ENCODE measurements at regions not wholly inside any gene's neighbourhood (a gene's known extent, or its start where the extent isn't known, plus 50 kb on each side); places are given as distances from the start of the nearest gene placed in this dataset.

DNA sequence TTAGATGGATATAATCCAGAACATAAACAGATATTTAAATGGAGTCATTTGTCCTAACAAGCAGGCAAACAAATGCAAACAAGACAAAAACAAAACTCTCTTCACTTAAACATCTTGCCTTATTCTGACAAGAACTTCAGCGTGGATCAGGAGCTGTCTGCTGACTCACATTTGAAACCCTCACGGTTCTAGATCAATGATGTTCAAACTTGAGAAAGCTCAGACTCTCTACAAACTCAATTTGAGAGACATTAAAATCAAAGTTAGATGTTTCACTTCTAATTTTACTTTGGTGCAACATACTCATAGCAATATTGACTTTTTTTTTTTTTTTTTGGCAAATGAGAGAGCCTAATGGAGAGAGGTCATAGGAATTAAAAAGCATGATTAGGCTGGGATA lies 362.8 kb upstream of the SLC14A2 start:
- Histone ChIP-seq H3K4me1 (no peaks in the 10 kb centered on the region), H3K27me3 (no peaks in the 10 kb centered on the region), H3K36me3 (no peaks in the 10 kb centered on the region), H3K9me3 (no peaks in the 10 kb centered on the region), H3K4me3 (ENCODE audit: low read depth, low read length) (no peak overlapping the region)
- DNase-seq: no peak
- TF ChIP-seq, protein P1, sequence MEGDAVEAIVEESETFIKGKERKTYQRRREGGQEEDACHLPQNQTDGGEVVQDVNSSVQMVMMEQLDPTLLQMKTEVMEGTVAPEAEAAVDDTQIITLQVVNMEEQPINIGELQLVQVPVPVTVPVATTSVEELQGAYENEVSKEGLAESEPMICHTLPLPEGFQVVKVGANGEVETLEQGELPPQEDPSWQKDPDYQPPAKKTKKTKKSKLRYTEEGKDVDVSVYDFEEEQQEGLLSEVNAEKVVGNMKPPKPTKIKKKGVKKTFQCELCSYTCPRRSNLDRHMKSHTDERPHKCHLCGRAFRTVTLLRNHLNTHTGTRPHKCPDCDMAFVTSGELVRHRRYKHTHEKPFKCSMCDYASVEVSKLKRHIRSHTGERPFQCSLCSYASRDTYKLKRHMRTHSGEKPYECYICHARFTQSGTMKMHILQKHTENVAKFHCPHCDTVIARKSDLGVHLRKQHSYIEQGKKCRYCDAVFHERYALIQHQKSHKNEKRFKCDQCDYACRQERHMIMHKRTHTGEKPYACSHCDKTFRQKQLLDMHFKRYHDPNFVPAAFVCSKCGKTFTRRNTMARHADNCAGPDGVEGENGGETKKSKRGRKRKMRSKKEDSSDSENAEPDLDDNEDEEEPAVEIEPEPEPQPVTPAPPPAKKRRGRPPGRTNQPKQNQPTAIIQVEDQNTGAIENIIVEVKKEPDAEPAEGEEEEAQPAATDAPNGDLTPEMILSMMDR (IDR thresholded peaks at IDR 0.05; ENCODE audit: low read depth, low read length): no peak

DNA sequence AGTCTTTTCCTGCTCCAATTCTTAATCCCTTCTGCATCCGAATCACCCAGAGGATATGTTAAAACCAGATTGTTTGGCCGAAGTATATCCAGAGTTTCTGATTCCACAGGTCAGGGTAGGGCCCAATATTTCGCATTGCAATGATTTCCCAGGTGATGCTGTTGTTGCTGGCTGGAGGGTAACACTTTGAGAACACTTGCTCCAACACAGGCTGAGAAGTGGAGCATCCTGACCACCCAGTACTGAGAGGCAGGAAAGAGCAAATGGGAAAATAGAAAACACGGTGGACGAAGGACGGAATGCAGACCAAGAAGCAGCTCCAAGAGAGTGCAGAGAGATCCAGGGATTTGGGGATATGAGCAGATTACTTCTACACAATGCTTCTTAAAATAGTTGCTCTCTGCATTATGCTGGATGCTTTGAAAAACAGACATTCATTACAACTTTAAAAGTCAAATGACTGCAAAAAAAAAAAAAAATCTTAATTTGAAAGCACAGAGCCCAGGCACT lies 362.2 kb upstream of the SLC14A2 start:
- H3K9me3 ChIP-seq: no peaks in the 10 kb centered on the region
- TF ChIP-seq, protein P1 (IDR thresholded peaks at IDR 0.05; ENCODE audit: low read depth, low read length): no peak
- H3K4me3 ChIP-seq (ENCODE audit: low read depth, low read length): no peak overlapping the region

DNA sequence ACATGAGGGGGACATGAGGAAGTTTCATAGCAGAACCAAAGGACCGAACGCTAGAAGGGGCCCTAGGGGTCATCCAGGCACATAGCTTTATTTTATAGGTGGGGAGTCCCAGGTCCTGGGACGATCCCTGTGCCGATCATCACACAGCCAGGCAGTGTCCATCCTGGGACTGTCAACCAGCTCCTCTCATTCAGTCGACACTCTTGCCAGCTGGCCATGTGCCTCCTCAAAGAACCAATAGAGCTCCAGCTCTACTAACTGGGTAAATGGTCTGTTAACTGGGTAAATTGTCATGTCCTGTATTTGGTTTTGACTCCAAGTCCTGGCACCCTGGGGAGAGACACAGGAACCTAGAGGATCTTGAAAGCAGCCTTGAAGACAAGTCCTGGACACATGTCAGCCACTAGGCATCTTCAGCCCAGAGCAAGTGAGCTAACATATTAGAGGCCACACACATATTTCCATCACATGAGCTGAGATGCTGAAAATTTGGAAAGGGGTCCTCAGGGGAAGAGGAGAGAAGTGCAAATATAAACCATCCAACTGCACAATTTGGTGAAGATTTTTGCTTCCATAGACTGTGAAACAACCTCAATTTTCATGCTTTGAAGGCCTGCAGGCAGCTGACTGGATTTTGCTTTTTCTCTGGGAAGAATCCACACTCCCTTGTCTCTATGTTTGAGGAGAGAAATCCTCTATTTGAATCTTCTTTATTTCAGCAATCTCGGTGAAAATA lies 361.1 kb upstream of the SLC14A2 start:
- H3K27me3 ChIP-seq: no peaks in the 10 kb centered on the region
- H3K4me3 ChIP-seq (ENCODE audit: low read depth, low read length): no peak overlapping the region
- no peak for DNase-seq
- TF ChIP-seq, protein P1 (IDR thresholded peaks at IDR 0.05; ENCODE audit: low read depth, low read length): no peak
- no peaks in the 10 kb centered on the region for H3K4me1 ChIP-seq
- no peaks in the 10 kb centered on the region for H3K9me3 ChIP-seq
- H3K36me3 ChIP-seq: no peaks in the 10 kb centered on the region

More for the DNA sequence above, 362.2 kb upstream of the SLC14A2 start:
- H3K4me1 ChIP-seq: no peaks in the 10 kb centered on the region
- DNase-seq: no peak
- H3K36me3 ChIP-seq: no peaks in the 10 kb centered on the region
- no peaks in the 10 kb centered on the region for H3K27me3 ChIP-seq

DNA sequence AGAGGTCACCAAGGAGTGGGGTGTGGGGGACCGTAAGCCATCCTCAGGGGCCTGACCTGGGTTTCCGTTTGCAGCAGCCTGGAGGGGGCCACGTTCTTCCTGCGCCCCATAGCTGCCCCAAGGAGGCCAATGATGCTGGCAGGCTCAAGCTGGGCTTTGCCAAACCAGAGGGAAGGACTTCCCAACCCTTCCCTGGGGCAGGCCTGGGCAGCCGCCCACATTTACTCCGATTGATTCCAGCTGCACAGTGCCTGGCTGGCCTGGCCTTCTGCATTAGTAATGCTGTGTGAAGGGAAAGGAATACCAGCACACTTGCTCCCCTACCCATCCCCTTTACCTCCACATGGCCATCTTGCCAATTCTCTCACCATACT lies 360.6 kb upstream of the SLC14A2 start:
- DNase-seq: no peak
- no peak overlapping the region for H3K4me3 ChIP-seq (ENCODE audit: low read depth, low read length)
- TF ChIP-seq, protein P1 (IDR thresholded peaks at IDR 0.05; ENCODE audit: low read depth, low read length): no peak
- H3K4me1 ChIP-seq: no peaks in the 10 kb centered on the region
- no peaks in the 10 kb centered on the region for H3K36me3 ChIP-seq
- no peaks in the 10 kb centered on the region for H3K27me3 ChIP-seq
- H3K9me3 ChIP-seq: no peaks in the 10 kb centered on the region

DNA sequence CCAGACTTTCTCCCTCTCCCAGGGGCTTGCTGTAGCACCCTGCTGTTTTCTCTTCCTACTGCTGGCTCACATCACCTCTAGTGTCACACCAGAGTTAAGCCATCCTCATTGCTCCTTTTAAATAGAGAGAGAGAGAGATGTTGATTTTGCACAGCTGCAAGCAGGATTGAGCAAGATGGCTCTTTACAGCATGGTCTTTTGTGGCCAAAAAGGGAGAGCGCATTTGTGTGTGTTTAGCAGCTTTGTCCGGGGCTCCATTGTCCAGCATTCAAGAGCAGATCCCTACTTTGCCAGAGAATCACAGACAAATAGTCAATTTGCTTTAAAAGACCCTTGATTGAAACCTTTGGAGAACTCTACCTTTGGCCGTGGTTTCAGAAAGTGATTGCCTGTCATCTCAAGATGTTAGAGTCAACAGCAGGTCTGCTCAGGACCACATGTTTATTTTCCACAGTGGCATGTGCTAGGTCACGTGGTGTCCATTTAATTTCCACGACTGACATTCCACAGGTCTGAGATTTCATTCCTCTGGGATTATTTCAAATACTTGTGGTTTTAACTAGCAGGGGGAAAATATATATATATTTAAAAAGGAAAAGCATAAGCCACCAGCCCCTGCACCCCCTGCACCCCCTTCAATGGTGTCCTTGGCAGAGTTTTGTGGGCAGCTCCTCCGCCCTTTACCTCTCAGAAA lies 359.9 kb upstream of the SLC14A2 start:
- Histone ChIP-seq H3K4me3 (ENCODE audit: low read depth, low read length) (no peak overlapping the region), H3K9me3 (no peaks in the 10 kb centered on the region), H3K4me1 (no peaks in the 10 kb centered on the region), H3K27me3 (no peaks in the 10 kb centered on the region), H3K36me3 (no peaks in the 10 kb centered on the region)
- TF ChIP-seq, protein P1 (IDR thresholded peaks at IDR 0.05; ENCODE audit: low read depth, low read length): no peak
- DNase-seq: no peak

DNA sequence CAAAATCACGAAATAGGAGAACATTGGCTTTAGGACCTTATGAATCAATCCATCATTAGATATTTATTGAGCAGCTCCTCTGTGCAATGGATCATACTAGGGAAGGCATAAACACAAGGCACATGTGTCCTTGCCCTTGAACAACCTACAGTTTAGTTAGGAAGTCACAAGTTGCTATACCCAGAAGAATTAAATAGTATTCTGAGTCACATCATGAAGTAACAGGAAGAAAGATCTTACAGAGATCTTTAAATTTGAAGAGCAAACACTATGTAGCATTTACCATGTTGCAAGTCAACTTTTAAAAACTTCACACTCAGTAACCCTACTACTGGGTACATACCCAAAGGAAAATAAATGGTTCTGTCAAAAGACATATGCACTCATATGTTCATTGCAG lies 355.2 kb upstream of the SLC14A2 start:
- H3K9me3 ChIP-seq: no peaks in the 10 kb centered on the region
- H3K27me3 ChIP-seq: no peaks in the 10 kb centered on the region
- no peak for DNase-seq
- TF ChIP-seq, protein P1 (IDR thresholded peaks at IDR 0.05; ENCODE audit: low read depth, low read length): no peak
- H3K36me3 ChIP-seq: no peaks in the 10 kb centered on the region
- no peak overlapping the region for H3K4me3 ChIP-seq (ENCODE audit: low read depth, low read length)
- no peaks in the 10 kb centered on the region for H3K4me1 ChIP-seq

Data from BE2C (cell line).